ENCODE measurements at regions not wholly inside any gene's neighbourhood (a gene's known extent, or its start where the extent isn't known, plus 50 kb on each side); places are given as distances from the start of the nearest gene placed in this dataset.
A peak's percentile ranks its signal among the peaks of the same experiment; 100 is the strongest.

GRCh38 chr10:4067531-4067930 lies 282.5 kb upstream of the KLF6 start:
- TF ChIP-seq, protein P1, sequence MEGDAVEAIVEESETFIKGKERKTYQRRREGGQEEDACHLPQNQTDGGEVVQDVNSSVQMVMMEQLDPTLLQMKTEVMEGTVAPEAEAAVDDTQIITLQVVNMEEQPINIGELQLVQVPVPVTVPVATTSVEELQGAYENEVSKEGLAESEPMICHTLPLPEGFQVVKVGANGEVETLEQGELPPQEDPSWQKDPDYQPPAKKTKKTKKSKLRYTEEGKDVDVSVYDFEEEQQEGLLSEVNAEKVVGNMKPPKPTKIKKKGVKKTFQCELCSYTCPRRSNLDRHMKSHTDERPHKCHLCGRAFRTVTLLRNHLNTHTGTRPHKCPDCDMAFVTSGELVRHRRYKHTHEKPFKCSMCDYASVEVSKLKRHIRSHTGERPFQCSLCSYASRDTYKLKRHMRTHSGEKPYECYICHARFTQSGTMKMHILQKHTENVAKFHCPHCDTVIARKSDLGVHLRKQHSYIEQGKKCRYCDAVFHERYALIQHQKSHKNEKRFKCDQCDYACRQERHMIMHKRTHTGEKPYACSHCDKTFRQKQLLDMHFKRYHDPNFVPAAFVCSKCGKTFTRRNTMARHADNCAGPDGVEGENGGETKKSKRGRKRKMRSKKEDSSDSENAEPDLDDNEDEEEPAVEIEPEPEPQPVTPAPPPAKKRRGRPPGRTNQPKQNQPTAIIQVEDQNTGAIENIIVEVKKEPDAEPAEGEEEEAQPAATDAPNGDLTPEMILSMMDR (IDR thresholded peaks at IDR 0.05): no peak
- TF ChIP-seq POLR2AphosphoS5 (IDR thresholded peaks at IDR 0.05): peak in 2 of 3 donors; percentile 20 to 53
